Right atrium auricular region (tissue), 2 donors: ENCODE measurements at regions not wholly inside any gene's neighbourhood (a gene's known extent, or its start where the extent isn't known, plus 50 kb on each side); places are given as distances from the start of the nearest gene placed in this dataset.
"Not testable (repeated sequence)": the region's sequence is repeated elsewhere in the genome, so short reads cannot be mapped to it uniquely, and the experiment has no call there.

Experiments
- DNase-seq: peaks from one replicate; pipeline ENCODE4 v3.0.0-alpha.2; 2019; ENCODE audit warnings: low spot score
- H3K27ac ChIP-seq, 2 donors: fragments of 200-600 bp; sonication (generic); 1 replicate in 1 of 2; 2 replicates in 1 of 2; pipeline ENCODE4 v1.5.1; 2016 to 2019
- H3K27me3 ChIP-seq, 2 donors: fragments of 200-600 bp; sonication (generic); one replicate each; pipeline versions ENCODE4 v1.5.1 to v1.6.0; 2017 to 2019
- H3K36me3 ChIP-seq: fragments of 200-600 bp; sonication (generic); one replicate; pipeline ENCODE4 v1.5.1; 2016
- H3K4me1 ChIP-seq, 2 donors: fragments of 200-600 bp; sonication (generic); one replicate each; pipeline versions ENCODE4 v1.5.1 to v1.6.0; 2017 to 2019
- H3K4me3 ChIP-seq, 2 donors: fragments of 200-600 bp; sonication (generic); 1 replicate in 1 of 2; 2 replicates in 1 of 2; pipeline ENCODE4 v1.5.1; 2017 to 2019; ENCODE audit warnings: mild to moderate bottlenecking in 1 of 2, moderate library complexity in 1 of 2
- H3K9me3 ChIP-seq, 2 donors: fragments of 200-600 bp; sonication (generic); one replicate each; pipeline ENCODE4 v1.5.1; 2019
- CTCF ChIP-seq, 2 donors: fragments of 200-600 bp; sonication (generic); IDR thresholded peaks; one replicate each; pipeline ENCODE4 v1.5.1; 2019; ENCODE audit warnings: antibody characterized with exemption in 2 of 2

- no peak for TF ChIP-seq CTCF (IDR thresholded peaks at IDR 0.05)
- H3K9me3 ChIP-seq = no peaks in the 10 kb centered on the region
- no peak overlapping the region for H3K27ac ChIP-seq
- DNase-seq = no peak
- H3K4me1 ChIP-seq = no peaks in the 10 kb centered on the region
- H3K27me3 ChIP-seq = no peaks in the 10 kb centered on the region
- H3K36me3 ChIP-seq = no peaks in the 10 kb centered on the region
- no peak overlapping the region for H3K4me3 ChIP-seq
Measured at GRCh38 chr2:226461981-226462380, 337.6 kb downstream of the IRS1 start.

- DNase-seq, H3K4me3 ChIP-seq, H3K36me3 ChIP-seq, H3K4me1 ChIP-seq, H3K27ac ChIP-seq, H3K27me3 ChIP-seq: not testable (repeated sequence)
- peaks cover 0 to 11% of the 10 kb centered on the region in 2 donors for H3K9me3 ChIP-seq
Measured at GRCh38 chr2:226456144-226456543, 343.5 kb downstream of the IRS1 start.

DNA sequence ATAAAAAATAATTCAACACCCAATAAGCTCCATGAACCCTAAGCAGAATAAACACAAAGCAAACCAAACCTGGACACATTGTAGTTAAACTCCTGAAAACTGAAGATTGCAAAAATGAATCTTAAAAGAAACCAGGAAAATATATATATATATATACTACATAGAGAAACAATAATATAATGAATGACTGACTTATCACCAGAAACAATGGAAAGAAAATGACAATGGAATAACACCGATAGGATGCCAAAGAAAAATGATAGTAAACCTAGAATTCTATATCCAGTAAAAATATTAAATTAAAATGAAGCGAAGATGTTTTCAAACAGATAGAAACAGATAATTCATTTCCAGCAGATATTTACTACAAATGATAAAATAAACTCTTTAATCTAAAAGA lies 346.9 kb downstream of the IRS1 start:
- no peak for DNase-seq
- TF ChIP-seq CTCF (IDR thresholded peaks at IDR 0.05) = no peak
- Histone ChIP-seq H3K27ac (no peak overlapping the region), H3K36me3 (no peaks in the 10 kb centered on the region), H3K9me3 (peaks cover 0 to 11% of the 10 kb centered on the region in 2 donors), H3K27me3 (no peaks in the 10 kb centered on the region), H3K4me1 (no peaks in the 10 kb centered on the region), H3K4me3 (no peak overlapping the region)

DNA sequence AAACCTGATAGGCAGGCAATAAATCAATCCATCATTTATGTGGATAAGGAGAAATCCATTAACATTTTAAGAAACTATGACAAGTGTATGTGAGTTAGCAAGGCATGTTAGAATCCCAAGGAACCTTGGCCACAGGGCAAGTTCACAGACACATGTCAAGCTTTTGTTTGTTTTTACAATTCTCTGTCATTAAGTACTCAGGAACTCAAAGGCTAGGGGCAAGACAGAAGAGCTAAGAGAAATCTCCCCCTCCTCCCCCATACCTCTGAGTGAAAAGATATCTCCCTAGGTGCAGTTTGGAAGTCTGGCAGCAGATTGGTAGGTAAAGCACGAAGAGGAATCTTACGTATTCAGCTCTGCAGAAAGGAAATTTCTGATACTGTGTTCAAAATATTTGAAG lies 348.1 kb downstream of the IRS1 start:
- Histone ChIP-seq H3K9me3 (peaks cover 0 to 11% of the 10 kb centered on the region in 2 donors), H3K27me3 (no peaks in the 10 kb centered on the region), H3K4me3 (no peak overlapping the region), H3K4me1 (peaks cover 0 to 3% of the 10 kb centered on the region in 2 donors), H3K36me3 (no peaks in the 10 kb centered on the region), H3K27ac (no peak overlapping the region)
- DNase-seq = no peak
- TF ChIP-seq CTCF (IDR thresholded peaks at IDR 0.05) = no peak

DNA sequence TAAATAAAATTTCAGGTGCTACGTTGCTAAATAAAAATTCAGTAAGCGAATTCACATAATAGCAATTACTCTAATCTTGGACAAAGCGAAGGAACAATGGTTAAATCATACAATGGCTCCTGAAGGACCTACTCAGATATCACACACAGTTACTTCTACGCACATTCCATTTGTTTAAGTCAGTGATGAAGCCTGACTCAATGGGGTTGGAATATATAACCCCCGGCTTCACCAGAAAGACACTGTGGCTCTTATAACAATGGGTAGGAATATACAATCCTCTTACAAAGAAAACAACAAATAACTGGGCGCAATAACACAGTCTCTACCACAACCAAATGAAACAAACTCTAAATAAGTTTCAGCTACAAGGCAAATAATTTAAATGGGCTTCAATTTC lies 349.5 kb downstream of the IRS1 start:
- DNase-seq = no peak
- Histone ChIP-seq H3K4me1 (peaks cover 0 to 6% of the 10 kb centered on the region in 2 donors), H3K9me3 (peaks cover 0 to 11% of the 10 kb centered on the region in 2 donors), H3K27me3 (no peaks in the 10 kb centered on the region), H3K36me3 (no peaks in the 10 kb centered on the region), H3K4me3 (no peak overlapping the region), H3K27ac (no peak overlapping the region)
- no peak for TF ChIP-seq CTCF (IDR thresholded peaks at IDR 0.05)

GRCh38 chr2:226447338-226448300 lies 352.0 kb downstream of the IRS1 start:
- Histone ChIP-seq H3K9me3 (peaks cover 0 to 8% of the 10 kb centered on the region in 2 donors), H3K27ac (peak overlapping the region in 1 of 2 donors; percentile 47), H3K4me3 (no peak overlapping the region), H3K27me3 (no peaks in the 10 kb centered on the region), H3K4me1 (peaks cover 0 to 6% of the 10 kb centered on the region in 2 donors), H3K36me3 (no peaks in the 10 kb centered on the region)
- DNase-seq = no peak
- TF ChIP-seq CTCF (IDR thresholded peaks at IDR 0.05) = no peak
